HG02759 (cell line): ENCODE measurements at regions not wholly inside any gene's neighbourhood (a gene's known extent, or its start where the extent isn't known, plus 50 kb on each side); places are given as distances from the start of the nearest gene placed in this dataset.

Experiments used
- ATAC-seq: cut with Tn5 transposase; IDR thresholded peaks from one replicate; pipeline ENCODE4 v1.9.1; 2021; ENCODE audit warnings: mild to moderate bottlenecking, moderate library complexity; ENCODE audit not compliant: unreplicated experiment

DNA sequence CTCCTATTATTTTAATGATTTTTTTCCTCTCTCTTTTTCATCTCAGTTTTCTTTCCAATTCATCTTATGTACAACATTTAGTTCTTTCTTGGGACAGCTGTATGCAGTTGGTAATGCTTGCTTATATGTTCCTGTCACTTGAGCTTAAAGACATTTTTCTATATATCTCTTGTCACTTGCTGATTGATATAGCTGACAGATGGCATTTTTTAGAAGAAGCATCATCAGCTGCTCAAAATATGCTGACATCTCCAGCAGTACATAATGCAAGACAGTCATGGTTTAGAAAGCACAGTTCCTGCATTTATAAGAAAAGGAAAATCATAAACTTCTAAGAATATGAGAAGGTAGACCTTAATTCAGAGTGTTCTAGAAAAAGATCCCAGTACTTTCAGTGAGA lies 56.5 kb downstream of the DCAF8L1 start:
- ATAC-seq: no peak

DNA sequence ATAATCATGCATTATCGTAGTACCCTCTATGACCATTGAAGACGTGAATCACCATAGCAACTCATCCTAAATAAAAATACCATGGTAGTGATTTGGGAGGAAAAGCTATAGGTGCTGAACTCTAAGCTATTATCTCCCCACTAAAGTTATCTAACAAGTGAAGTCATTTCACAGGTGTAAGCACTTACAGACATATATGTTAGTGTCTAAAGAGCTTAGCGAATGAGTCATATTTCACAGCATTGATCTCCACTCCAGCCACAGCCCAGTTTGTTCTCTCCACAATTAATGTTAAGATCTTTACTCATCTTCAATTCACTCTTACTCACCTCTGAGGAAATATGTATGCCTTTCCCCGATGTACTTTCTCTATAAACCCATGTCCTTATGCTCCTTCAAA lies 57.0 kb downstream of the DCAF8L1 start:
- no peak for ATAC-seq

- no peak for ATAC-seq
Measured at GRCh38 chrX:27918799-27919198, 62.5 kb downstream of the DCAF8L1 start.

GRCh38 chrX:27917713-27918500 lies 63.3 kb downstream of the DCAF8L1 start:
- ATAC-seq: no peak

DNA sequence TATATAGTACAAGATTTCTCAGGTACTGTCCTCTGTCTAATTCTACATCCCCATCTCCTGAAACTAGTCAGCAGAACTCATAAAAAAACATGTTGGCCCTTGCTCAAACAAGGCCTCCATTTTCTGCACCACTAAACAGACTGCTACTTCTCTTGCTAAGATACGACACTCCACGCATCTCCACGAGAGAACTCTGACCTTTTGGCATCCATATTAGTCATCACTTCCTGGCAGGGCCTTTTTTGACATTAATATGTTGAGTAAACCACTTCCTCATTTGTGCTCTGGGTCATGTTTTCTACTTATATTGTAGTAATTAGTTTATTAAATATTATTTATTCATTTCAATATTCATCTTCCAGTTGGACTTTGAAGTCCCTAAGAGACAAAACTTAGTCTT lies 65.6 kb downstream of the DCAF8L1 start:
- ATAC-seq: peak; percentile 86

- ATAC-seq: no peak
Measured at GRCh38 chrX:27910412-27910811, 70.8 kb downstream of the DCAF8L1 start.

DNA sequence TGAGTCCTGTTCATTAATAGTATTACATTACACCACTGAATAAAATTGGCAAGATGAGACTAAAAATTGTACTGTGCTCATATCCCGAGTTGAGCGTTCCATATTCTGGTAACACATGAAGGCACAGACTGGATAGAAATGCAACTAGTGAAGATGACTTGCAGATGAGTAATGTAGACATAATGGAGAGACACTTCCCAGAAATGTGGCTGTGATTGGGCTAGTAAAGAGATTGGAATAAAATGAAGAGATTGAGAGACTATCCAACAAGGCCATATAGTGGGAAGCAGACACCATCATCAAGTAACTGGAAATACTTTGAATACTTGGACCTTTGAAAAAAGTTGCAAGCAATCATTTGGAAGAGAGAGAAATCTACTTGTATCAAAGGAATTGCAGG lies 77.3 kb downstream of the DCAF8L1 start:
- no peak for ATAC-seq

DNA sequence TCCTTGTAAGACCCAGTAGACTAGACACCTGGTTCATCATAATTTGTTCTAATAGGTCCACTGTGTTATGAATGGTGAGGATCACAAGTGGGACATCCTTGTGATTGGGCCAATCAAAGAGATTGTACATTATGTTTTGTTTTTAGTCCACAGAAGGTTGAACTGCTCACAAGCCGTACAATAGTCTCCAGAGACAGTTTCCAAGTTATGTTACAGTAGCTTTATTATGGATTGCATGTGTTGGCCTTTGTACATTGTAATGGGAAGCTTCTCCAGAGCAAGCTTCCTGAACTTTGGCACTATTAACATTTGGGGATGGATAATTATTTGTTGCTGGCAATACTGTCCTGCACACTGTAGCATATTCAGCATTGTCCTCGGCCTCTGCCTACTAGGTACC lies 86.1 kb downstream of the MAGEB10 start:
- ATAC-seq: no peak

- ATAC-seq: no peak
Measured at GRCh38 chrX:27893211-27893610, 85.4 kb downstream of the MAGEB10 start.

DNA sequence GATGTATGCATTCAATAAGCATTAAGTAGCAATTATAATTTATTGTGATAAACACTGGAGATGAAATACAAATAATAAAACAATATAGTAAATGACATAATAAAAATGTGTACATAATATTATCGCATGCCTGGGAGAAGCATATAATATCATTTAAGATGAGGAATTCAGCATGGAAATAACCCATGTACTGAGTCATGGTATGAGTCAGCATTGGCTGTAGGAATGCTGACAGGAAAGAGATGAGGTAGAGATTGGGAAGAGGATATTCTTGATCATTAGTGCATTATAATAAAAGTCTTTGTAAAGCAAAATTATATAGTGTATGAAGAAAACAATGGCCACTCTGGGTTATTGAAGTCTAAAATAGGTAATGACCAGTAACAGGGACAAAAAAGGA lies 82.8 kb downstream of the MAGEB10 start:
- no peak for ATAC-seq

DNA sequence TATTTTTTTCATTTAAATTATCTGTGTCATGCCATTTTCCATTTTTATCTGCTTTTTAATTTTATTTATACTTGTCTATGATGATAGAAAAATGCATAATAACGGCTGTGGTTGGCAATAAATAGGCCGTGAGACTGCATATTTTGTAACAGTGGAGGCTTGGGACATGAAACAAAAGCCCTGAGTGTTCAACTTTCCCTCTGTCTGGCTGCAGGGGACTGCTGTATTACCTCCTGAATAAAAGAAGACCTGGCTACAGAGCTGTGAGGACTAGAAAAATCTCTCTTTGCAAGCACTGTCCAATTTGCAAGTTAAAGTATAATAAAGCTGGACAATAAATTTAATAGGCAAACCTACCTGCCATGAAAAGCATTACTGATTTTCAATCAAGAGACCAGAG lies 82.1 kb downstream of the MAGEB10 start:
- ATAC-seq: no peak

- no peak for ATAC-seq
Measured at GRCh38 chrX:27884654-27885053, 76.9 kb downstream of the MAGEB10 start.

DNA sequence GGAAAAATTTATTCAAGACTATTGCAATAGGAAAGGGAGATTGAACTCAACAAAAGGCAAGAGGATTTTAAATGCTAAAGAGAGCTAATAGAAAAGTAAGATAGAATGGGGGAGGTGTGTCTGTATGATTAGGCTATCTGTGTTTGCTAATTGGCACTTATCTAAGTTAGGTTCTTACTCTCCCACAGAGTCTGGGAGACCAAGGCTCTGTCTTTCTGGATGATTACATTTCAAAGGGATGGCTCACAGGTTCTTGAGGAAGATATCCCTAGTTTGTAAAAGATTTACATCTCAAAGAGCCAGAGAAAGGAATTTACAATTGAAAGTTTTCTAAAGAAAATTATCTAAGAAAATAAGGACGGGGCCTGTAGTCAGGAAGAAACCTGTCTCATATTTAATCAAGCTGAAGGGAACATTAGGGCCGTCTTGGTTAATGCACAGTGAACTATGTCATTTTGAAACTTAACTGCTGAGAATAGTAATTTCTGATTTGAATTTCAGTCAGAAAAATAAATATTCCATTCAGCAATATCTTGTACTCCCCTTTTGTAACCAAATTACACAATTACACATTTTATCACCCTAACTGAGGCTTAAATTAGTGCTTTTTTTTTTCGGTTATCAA lies 75.8 kb downstream of the MAGEB10 start:
- ATAC-seq: no peak

- ATAC-seq: no peak
Measured at GRCh38 chrX:27882695-27883094, 74.9 kb downstream of the MAGEB10 start.

DNA sequence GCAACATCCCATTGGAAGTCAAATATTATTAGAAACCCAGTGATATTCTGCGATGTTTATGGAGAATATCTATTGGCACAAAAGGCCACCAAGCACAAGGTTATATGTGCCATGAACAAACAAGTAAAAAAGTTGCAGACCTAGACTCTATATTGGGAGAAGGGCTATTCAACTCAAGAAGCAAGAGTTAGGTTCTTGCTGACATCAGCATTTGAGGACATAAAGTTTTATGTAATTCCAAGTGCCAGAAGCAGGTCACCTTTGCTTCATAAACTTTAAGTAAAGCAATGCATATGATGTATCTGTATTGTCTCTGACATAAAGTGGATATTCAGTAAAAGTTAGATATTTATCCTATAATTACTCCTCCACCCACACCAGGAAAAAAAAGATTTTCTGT lies 71.1 kb downstream of the MAGEB10 start:
- ATAC-seq: no peak
